Choroid plexus epithelial cell (primary cell): ENCODE measurements at regions not wholly inside any gene's neighbourhood (a gene's known extent, or its start where the extent isn't known, plus 50 kb on each side); places are given as distances from the start of the nearest gene placed in this dataset.

Experiments
- DNase-seq: peaks from one replicate; pipeline ENCODE4 v3.0.0-alpha.2; 2010; ENCODE audit warnings: low read depth
- H3K4me3 ChIP-seq: 2 replicates; pipeline ENCODE4 v1.5.1; 2011; ENCODE audit warnings: low read depth, mild to moderate bottlenecking, control low read depth, low read length, moderate library complexity
- TF ChIP-seq, protein P1 (sequence below): conservative IDR thresholded peaks from 2 replicates; pipeline ENCODE4 v1.5.1; 2011; ENCODE audit warnings: low read depth, mild to moderate bottlenecking, control low read depth, inconsistent platforms, low read length, moderate library complexity

DNA sequence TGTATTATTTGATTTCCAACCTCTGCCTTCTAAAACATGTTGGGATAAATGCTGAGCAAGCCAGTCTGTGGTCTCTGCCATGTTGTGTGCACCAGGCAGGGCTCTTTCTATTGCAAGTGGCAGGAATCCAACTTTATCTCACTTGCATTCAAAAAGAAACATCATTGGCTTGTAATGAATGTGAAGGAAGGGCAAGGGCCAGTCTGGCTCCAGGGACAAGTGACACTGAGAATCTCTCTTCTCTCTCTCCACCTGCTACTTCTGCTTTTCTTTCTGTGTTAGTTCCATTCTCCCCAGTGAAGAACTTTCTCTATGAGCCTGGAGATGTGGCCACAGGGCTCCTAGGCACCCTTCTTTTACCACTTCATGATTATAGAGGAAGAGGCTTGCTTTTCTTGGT is 329.9 kb upstream of the NCAM1 start:
- DNase-seq, result no peak
- no peak overlapping the region for H3K4me3 ChIP-seq
- TF ChIP-seq, protein P1, sequence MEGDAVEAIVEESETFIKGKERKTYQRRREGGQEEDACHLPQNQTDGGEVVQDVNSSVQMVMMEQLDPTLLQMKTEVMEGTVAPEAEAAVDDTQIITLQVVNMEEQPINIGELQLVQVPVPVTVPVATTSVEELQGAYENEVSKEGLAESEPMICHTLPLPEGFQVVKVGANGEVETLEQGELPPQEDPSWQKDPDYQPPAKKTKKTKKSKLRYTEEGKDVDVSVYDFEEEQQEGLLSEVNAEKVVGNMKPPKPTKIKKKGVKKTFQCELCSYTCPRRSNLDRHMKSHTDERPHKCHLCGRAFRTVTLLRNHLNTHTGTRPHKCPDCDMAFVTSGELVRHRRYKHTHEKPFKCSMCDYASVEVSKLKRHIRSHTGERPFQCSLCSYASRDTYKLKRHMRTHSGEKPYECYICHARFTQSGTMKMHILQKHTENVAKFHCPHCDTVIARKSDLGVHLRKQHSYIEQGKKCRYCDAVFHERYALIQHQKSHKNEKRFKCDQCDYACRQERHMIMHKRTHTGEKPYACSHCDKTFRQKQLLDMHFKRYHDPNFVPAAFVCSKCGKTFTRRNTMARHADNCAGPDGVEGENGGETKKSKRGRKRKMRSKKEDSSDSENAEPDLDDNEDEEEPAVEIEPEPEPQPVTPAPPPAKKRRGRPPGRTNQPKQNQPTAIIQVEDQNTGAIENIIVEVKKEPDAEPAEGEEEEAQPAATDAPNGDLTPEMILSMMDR, result no peak

DNA sequence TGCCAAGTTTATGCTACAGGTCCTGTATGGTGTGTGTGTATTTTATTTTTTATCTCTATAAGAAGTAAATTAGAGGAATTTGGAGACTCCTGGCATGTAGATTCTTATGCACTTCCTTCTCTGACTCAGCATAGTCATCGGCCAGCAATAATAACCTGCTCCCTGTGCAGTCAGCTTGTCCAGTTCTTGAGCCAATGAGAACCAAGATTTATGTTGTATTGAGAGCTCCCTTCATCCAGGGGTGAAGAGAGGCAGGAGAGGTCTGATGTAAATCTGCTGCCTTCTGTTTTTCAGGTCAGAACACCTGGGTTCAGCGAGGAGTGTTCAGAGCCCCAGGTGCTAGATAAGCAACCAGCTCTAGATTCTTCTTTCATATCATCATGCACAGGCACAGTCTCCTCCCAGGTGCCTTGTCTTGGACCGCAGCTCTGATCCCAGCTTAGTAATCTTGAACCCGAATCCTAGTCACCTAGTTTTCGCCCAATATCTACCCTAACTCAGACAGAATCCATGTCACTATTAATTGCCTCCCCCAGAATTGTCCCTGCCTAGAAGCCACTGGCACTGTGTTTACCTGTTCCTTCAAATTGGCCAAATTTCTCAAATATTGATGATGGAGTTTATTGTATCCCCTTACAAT is 328.2 kb upstream of the NCAM1 start:
- H3K4me3 ChIP-seq, result no peak overlapping the region
- peak; percentile 53 for DNase-seq
- TF ChIP-seq, protein P1, result no peak

DNA sequence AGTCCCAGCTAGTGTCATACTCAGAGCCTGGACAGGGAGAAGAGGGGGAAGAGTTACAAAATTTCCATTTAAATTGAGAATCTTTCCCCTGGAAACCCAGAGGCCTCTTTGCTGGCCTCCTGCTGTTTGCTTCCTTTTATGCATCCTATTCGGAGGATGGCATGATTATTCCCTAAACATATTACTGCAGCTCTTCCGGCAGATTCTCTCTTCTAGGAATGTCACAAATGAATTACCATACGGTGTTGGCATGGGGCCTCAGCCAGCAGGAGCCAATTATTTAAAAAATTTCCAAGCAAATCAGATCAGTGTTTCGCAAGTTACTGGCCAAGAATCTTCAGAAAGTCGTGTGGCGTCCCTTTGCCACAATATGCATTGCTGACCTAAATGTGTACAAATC is 326.7 kb upstream of the NCAM1 start:
- no peak for DNase-seq
- TF ChIP-seq, protein P1, result no peak
- H3K4me3 ChIP-seq, result no peak overlapping the region

DNA sequence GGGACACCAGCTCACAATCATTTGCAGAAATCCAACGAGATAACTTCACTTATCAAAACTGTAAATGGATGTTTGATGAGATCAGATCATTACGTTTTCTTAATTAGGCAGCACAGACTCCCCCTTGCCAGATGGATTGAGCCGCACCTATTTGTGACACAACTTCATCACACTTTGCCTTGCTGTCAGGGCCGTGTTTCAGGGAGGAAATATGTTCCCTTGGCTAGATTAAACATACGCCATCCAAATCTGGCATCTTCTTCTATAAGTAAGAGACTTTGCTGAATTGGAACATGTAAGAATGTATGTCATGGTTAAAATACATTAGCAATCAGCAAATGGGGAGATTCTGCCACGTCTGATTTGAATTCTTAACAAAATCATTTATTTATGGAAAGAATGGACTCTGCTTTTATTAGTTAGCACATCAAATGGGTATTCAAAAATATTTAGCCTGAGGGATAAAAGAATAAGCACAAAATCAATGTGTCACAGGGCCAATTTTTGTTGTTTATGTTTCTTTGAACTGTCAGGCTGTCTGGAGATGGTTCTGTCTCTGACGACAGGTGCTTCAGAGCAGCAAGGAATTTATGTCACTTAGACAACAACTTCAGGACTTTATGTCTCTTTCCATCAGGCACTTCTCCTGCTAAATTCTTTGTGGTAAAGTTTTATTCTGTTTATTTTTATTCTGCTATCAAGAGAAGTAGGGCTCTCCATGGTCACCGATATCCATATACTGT is 326.1 kb upstream of the NCAM1 start:
- no peak overlapping the region for H3K4me3 ChIP-seq
- DNase-seq, result no peak
- TF ChIP-seq, protein P1, result no peak

DNA sequence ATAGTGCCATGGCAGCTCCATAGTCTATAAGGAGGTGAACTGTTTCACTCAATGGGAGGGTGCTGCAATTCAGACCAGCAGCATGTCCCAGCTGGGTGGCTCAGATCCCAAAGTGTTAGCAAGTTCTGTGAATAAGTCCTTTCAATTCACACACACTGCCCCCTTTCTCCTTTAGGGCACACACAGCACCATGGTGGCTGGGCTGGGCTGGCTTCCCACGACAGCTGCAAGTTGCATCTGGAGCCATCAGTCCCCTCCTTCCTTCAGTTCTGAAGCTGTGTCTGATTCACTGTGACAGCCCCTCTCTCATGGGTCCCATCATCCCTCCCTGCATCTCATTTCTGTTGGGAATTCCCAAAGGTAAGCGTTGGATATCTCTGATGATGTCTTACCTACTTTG is 324.1 kb upstream of the NCAM1 start:
- no peak overlapping the region for H3K4me3 ChIP-seq
- TF ChIP-seq, protein P1, result no peak

DNA sequence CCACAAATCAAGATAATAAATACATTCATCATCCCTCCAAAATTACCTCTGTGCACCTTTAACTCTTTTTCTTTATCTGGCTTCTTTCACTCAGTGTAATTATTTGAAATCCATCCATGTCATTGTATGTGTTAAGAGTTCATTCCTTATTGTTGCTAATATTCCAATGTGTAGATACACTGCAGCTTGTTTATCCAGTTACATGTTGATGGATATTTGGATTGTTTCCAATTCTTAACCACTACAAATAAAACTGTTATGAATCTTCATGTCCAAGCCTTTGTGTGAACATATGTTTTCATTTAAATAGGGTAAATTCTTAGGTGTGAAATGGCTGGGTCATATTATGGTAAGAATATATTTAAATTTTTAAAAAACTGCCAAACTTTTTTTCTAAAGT is 323.3 kb upstream of the NCAM1 start:
- TF ChIP-seq, protein P1, result no peak
- DNase-seq, result no peak
- no peak overlapping the region for H3K4me3 ChIP-seq

More for the DNA sequence above, 324.1 kb upstream of the NCAM1 start:
- no peak for DNase-seq

DNA sequence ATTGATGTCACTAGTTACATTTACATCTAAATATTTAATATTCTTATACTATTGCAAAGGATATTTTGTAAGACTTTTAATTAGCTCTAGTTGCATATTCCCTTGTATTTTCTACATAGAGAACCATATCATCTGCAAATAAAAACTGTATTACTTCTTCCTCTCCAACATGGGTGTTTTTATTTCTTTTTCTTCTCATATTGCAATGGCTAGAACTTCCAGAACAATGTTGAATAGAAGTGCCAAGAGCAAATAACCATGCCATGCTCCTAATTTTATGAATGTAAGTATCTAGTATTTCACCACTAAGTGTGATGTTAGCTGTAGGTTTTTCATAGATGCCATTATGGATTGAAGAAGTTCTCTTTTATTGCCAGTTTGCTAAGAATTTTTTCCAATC is 321.8 kb upstream of the NCAM1 start:
- TF ChIP-seq, protein P1, result no peak
- H3K4me3 ChIP-seq, result no peak overlapping the region
- no peak for DNase-seq
